Body of pancreas (tissue), 4 donors: ENCODE measurements at regions not wholly inside any gene's neighbourhood (a gene's known extent, or its start where the extent isn't known, plus 50 kb on each side); places are given as distances from the start of the nearest gene placed in this dataset.

Source experiments
- POLR2A ChIP-seq, 3 donors: fragments of 450-650 bp; IDR thresholded peaks; one replicate each; pipeline ENCODE4 v1.6.1; 2016; ENCODE audit warnings: antibody characterized with exemption in 3 of 3, mild to moderate bottlenecking in 2 of 3
- TF ChIP-seq, protein P1 (sequence below), 7 experiments: fragments of 450-650 bp in 4 of 7; fragments of 200-600 bp in 3 of 7; sonication (generic) in 3 of 7; IDR thresholded peaks; one replicate each; pipeline ENCODE4 v1.5.1; 2016 to 2019; ENCODE audit warnings: antibody characterized with exemption in 7 of 7

DNA sequence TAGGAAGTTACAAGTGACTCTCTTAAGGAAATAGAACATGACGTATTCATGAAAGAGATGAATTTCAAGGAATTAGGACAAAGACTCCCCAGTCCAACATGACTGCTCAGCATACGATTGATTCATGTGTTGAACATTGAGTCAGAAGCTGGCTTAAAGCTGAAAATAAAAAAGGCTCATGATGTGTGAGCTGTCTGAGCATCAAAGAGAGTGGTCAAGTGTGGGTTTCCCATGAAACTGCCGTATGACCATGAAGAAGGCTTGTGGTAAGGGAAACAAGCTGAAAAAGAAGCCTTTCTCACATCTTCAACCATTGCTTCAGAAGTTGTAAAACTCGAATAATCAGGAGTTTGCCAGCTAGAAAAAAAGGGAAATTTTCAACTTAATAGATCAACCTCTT is 201.9 kb upstream of the APCDD1 start:
- TF ChIP-seq, protein P1, sequence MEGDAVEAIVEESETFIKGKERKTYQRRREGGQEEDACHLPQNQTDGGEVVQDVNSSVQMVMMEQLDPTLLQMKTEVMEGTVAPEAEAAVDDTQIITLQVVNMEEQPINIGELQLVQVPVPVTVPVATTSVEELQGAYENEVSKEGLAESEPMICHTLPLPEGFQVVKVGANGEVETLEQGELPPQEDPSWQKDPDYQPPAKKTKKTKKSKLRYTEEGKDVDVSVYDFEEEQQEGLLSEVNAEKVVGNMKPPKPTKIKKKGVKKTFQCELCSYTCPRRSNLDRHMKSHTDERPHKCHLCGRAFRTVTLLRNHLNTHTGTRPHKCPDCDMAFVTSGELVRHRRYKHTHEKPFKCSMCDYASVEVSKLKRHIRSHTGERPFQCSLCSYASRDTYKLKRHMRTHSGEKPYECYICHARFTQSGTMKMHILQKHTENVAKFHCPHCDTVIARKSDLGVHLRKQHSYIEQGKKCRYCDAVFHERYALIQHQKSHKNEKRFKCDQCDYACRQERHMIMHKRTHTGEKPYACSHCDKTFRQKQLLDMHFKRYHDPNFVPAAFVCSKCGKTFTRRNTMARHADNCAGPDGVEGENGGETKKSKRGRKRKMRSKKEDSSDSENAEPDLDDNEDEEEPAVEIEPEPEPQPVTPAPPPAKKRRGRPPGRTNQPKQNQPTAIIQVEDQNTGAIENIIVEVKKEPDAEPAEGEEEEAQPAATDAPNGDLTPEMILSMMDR (IDR thresholded peaks at IDR 0.05), result no peak
- no peak for TF ChIP-seq POLR2A (IDR thresholded peaks at IDR 0.05)
